Heart left ventricle (tissue), 13 donors: ENCODE measurements at regions not wholly inside any gene's neighbourhood (a gene's known extent, or its start where the extent isn't known, plus 50 kb on each side); places are given as distances from the start of the nearest gene placed in this dataset.

Experiments used
- CTCF ChIP-seq, 12 donors: fragments of 200-600 bp; sonication (generic) in 4 of 12; IDR thresholded peaks; one replicate each; pipeline versions ENCODE4 v1.5.0 to v1.8.0; 2018 to 2022; ENCODE audit warnings: antibody characterized with exemption in 12 of 12, mild to moderate bottlenecking in 5 of 12
- POLR2A ChIP-seq, 2 donors: fragments of 450-650 bp; IDR thresholded peaks; one replicate each; pipeline ENCODE4 v1.6.1; 2017; ENCODE audit warnings: antibody characterized with exemption in 2 of 2, mild to moderate bottlenecking in 2 of 2, moderate library complexity in 2 of 2
- donor health status: ischemic (EF 13 %, LVEDD 7.1; RV severe dilation, severe dysfunction).
- donor health status: DM: no; HTN: yes; CAD: no.
- donor health status: DM: no; HTN: no; CAD: no.
- donor health status: ischemic (EF 25% LVEDD 6.9; RV normal size, moderate dysfunction).
- donor health status: ischemic (EF 25% LVEDD 5.7; RV mildly dilated, moderate dysfunction).
- donor health status: ischemic (EF 35%, LVEDD 5.7; RV mildly dilated, moderate dysfunction).
- donor health status: nonischemic (EF 11% LVEDD 7.7; RV severe dilation, severe dysfunction).
- donor health status: DM: yes; HTN: yes; CAD: no.
- donor health status: PGD.
- donor health status: ischemic (EF 29% LVEDD 5.4; RV normal size, mild dysfunction).
- donor health status: nonischemic (EF 23%, LVEDD 6.1; RV moderate dilation, normal function).

DNA sequence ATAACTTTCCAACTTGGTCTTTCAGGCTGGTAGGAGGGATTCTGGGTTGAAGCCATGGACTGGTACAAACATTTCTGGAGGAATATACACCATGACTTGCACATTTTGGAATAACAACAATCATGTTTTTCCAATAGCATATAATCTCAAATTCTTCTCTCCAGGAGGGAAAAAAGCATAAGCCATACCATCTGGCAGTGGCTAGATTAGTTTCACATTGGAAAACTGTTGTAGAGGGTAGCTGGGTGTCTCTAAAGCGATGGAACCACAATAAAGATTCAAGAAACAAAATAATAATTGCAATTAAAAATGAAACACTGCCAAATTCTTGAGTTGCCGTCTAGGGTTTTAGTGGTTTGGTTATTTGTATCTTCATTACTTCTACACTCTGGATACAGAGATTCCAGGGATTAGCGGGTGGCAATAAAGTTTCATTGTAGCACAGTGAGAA lies 278.5 kb upstream of the RASGRP1 start:
- no peak for TF ChIP-seq CTCF (IDR thresholded peaks at IDR 0.05)
- TF ChIP-seq POLR2A (IDR thresholded peaks at IDR 0.05): no peak
